Tongue (tissue), 1 donor: ENCODE measurements at regions not wholly inside any gene's neighbourhood (a gene's known extent, or its start where the extent isn't known, plus 50 kb on each side); places are given as distances from the start of the nearest gene placed in this dataset.
A peak's percentile ranks its signal among the peaks of the same experiment; 100 is the strongest.
"Not testable (repeated sequence)": the region's sequence is repeated elsewhere in the genome, so short reads cannot be mapped to it uniquely, and the experiment has no call there.

Experiments
- DNase-seq: peaks from one replicate; pipeline ENCODE4 v3.0.0-alpha.2; 2015

DNA sequence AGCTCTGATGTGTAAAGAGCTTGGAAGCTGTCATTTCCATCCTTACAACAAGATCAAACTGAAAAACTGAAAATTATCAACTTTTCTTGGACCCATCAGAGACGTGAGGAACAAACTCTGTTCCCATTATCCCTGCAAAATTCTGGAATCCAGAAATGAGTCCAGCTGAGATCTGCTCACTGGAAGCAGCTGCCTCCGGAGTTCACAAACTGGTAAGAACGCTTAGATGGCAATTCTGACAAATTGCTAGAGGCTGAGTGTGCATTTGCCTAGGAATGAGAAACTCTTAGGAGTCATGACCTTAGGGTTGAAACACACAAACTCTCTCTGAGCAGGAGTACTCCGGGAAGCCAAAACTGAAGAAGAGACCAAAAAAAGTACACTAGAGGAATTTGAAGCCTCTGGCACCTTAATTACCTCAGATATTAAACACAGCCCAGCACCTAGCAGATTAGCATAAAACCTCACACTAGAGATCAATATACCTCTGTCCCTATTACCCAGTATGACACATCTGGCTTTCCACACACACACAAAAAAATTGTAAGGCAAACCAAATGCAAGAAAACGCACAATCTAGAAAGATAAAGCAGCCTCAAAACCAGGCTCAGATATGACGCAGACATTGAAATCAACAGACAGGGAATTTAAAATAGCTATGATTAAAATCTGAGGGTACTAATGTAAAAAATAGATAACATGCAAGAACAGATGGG lies 233.5 kb upstream of the SGK1 start:
- no peak for DNase-seq

DNA sequence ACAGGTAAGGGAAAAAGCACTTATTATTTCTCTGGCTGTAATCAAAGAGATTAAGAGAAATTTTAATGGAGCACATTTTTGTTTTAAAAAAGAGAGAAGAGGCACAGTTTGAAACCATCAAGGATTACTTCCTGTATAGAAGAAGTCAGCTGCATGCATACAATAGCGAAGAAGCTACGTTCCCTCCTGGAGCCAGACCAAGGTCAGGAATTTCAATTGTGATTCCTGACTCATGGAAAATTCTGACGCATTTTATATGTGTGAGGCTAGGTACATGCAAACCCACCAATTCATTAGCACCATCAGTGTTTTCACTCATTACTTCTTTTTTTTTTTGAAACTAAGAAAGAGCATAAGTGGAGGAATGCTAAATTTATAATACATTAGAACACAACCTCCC lies 232.7 kb upstream of the SGK1 start:
- peak; percentile 32 for DNase-seq

DNA sequence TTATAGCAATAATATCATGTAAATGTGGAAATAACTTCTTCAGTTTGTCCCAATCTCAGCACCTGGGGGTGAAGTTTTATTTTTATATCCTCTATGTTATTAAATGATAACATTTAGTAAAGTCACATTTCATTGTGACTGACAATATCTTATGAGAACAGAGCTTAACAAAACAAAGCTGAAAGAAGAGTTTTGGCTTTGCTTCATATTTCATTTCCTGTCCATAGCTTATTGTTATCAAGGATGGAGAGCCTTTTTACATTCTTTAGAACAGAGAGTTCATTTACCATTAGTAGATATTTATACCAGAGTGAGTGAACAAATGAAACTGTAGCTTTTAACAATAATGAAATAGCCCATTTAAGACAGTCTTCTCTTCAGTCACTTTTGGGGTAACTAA lies 231.9 kb upstream of the SGK1 start:
- no peak for DNase-seq

DNA sequence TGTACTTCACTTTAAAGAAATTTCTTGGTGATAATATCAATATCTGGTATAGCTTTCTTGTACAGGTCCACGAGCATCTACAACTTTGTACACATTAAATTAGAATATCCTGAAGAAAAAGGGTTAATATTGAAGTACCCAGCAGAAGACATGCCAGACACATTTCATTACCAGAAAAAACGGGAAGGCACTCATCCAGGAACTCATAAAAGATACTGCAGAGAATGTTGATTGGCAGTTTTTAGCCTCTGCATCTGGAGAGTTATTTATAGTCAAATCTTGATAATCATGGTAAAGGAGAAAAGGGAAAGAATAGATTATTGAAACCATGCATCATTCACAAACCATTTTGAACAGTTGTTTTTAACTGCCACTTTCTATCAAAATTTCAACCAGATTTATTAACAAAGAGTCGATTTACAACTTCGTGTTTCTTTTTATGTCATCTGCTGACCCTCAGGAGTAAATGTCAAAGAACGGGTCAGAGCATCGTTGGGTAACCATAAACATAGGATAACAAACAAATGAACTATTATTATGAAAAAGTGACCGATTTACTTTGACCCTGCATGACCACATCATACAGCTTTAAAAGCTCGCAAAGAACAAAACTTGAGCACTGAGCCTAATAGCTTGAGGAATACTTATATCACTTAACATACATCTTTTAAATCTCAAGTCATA lies 229.2 kb upstream of the SGK1 start:
- DNase-seq = no peak

GRCh38 chr6:134544737-134545136 lies 226.8 kb upstream of the SGK1 start:
- DNase-seq = no peak

DNA sequence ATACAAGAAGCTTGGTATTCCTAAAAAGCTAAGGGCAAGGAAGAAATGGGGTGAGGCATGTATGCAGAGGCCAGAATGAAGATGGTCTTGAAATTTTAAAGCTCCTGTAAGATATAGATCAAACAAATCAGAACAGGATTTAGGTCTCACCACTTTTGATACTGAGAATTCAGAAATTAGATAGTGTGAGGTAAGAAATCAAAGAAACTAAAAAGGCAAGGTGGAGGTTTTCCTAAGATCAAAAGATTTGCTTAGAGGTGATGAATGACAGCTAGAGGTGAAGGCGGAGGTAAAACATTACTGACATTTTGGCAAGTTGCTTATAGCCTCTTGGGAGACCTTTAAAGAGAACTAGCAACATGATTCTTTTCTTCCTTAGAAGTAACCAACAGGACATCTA lies 225.2 kb upstream of the SGK1 start:
- no peak for DNase-seq

GRCh38 chr6:134541001-134541400 lies 223.1 kb upstream of the SGK1 start:
- DNase-seq = no peak

DNA sequence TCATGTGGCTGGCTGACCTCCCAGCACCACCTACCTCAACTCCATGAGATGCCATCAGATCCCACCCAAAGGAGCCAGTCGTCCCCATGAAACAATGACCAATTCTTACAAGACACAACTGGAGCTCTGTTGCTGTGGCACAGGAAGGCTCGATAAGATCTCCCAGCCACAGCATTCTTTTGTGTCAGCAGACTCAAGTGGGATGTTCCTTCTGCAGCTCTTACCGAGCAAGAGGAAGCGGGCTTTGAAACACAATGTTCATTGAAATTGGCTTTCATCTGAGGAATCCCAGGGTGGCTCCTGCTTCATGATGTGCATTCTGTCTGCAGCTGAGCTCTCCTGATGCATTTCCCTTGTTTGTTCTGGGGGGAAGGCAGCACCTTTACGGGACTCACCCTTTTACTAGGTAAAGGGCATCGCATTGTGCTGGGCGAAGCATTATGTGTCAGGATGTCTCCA lies 222.0 kb upstream of the SGK1 start:
- no peak for DNase-seq

- DNase-seq = not testable (repeated sequence)
These were observed 219.9 kb upstream of the SGK1 start for GRCh38 chr6:134537765-134538164.

DNA sequence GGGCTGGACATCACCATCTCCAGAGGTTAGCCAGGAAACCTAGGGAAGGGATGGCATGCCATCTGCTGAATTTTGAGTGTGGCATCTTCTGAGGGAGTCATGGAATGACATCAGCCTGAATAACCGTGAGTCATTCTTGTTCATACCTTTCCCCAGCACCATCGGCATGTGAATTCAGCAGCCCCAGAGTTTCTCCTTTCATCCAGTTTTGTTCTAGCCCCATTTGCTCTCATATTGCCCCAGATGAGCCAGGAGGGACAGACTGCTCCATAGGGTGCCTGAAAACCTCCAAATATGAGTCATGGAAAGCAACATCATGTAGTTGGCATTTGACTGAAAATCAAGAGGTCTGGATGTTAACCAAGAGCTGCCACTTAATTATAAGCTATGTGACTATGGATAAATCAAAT lies 219.2 kb upstream of the SGK1 start:
- no peak for DNase-seq

GRCh38 chr6:134535831-134536230 lies 217.9 kb upstream of the SGK1 start:
- no peak for DNase-seq

GRCh38 chr6:134534708-134535149 lies 216.8 kb upstream of the SGK1 start:
- no peak for DNase-seq

GRCh38 chr6:134533991-134534390 lies 216.1 kb upstream of the SGK1 start:
- DNase-seq = no peak

DNA sequence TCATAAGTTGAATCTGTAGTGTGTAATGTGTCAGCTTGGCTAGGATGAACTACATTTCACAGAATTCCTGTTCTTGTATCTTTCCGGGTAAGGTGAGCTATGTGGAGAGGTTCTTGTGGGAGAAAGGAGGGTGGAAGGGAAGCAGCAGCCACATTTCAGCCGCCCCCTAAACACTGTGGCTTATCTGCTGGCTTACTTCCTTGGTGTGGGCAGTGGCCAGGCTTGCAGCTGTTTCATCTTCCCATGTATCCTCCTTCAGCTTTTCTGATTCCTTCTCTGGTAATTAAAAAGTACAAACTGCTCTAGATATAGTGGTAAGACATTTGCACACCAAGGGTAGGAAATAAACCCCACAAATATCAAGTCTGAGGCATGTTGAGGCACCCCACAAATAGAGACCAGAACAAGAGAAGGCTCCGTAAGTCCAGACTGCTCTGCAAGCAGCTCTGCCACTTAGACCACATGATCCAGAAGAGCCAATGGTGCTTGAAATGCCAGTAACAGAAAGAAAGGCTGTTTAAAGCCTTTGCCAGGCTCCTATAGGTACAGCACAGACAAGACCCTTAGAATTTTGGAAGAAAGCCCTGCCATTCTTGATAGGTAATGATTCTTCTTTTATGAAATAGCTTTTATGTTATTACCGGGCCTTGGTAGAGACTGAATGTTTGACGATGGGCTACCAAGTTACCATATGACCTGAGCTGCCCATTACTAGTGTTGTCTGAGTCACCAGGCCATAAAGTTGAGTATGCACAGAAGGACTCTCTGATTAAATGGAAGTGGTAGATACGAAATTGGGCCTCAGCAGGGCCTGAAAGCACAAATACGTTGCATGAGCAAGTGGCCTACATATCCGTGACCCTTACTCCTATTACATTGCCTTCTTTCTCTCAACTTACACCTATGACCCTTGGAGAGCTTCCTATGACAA lies 215.0 kb upstream of the SGK1 start:
- peak; percentile 29 for DNase-seq

DNA sequence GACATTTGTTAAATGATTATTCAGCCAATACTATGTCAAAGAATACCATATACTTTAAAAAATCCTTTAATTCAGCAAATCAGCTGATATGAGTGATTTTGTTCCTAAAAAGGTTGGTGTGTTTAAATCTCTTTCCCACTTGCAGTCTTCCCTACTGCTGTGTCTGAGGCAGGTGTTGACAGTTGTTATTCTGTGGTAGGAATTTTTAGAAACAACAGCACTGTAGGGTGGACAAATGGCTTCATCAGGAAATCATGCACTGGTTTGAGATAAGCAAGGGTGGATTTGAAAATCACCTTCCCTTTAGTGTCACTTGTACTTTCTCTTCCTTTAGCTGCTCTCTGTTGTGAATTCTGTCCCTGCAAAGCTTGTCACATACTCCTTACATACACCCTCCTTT lies 213.7 kb upstream of the SGK1 start:
- DNase-seq = no peak

DNA sequence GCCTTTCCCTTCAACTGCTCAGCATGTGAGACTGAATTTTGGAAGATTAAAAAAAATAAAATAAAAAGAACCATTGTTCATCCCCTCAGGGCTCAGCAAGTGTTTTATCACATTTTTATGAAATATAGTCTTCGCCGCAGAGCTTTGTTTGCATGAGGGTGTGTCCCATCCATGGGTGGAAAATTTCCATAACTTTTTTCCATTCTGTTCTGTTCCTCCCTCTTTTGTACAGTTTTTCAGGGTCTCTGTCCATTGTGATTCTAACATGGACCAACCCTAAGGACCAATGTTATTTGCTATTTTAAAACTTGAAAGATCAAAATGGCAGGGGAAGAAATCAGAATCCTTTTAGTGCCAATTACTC lies 213.3 kb upstream of the SGK1 start:
- DNase-seq = no peak

DNA sequence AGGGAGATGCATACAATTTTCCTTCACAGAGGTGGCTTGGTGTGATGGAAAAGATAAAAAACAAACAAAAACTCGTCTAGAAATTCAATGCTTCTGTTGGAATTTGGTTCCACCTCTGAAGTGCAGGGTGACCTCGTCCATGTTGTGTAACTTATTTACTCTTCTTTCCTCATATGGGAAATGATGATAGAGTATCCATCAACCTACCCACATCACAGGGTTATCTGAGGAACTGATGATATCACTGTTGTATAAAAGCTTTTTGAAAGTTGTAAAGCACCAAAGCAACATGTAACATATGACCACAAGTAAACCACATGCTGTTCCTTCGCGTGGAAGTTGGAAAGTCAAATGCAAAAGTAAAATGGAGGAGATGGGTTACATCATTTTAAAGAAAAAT lies 212.0 kb upstream of the SGK1 start:
- no peak for DNase-seq

GRCh38 chr6:134529305-134529704 lies 211.4 kb upstream of the SGK1 start:
- DNase-seq = no peak

- DNase-seq = no peak
These were observed 209.3 kb upstream of the SGK1 start for GRCh38 chr6:134527108-134527787.

- no peak for DNase-seq
These were observed 207.4 kb upstream of the SGK1 start for GRCh38 chr6:134525190-134525868.

DNA sequence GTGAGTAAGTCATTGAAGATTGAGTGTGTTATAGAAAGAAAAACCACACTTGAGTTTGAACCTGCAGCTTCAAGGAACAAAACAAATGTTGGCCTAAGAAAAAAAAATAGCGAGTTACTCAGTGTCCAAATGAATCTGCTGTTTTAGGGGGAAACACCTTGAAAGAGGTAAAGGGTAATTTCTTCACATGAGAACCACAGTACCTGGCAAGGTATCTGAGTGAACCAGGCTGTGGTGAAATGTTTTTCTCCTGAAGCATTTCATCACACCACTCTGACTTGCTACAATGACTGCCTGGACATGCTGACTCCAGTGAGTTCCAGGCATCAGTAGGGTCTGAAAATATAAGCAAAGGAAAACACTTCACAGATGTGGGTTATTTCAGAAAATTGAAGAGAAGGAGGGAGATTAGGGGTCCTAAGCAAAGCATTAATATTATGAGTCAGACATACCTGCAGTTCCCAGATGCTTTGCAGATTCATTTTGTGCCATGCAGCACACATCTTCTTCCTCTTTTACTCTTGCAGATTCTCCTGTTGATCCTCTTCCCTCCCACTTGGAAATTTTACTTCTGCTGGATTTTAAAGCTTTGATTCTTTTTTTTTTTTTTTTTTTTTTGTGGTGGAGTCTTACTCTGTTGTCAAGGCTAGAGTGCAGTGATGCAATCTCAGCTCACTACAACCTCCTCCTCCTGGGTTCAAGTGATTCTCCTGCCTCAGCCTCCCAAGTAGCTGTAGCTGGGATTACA lies 206.2 kb upstream of the SGK1 start:
- no peak for DNase-seq
